ENCODE measurements at regions not wholly inside any gene's neighbourhood (a gene's known extent, or its start where the extent isn't known, plus 50 kb on each side); places are given as distances from the start of the nearest gene placed in this dataset.

GRCh38 chr3:194267744-194268653 lies 83.1 kb downstream of the CPN2 start:
- TF ChIP-seq POLR2AphosphoS5 (IDR thresholded peaks at IDR 0.05) (peak in 2 of 3 donors; percentile 31 to 57), CTCF (IDR thresholded peaks at IDR 0.05 in 8 of 11, conservative IDR thresholded peaks at IDR 0.05 in 3 of 11) (no peak), POLR2A (IDR thresholded peaks at IDR 0.05) (no peak)

Data from spleen (tissue), 7 donors.